ENCODE measurements at regions not wholly inside any gene's neighbourhood (a gene's known extent, or its start where the extent isn't known, plus 50 kb on each side); places are given as distances from the start of the nearest gene placed in this dataset.

GRCh38 chr12:125852679-125853078, 787.4 kb downstream of the AACS start:
- TF ChIP-seq CTCF (IDR thresholded peaks at IDR 0.05; ENCODE audit: poor library complexity, severe bottlenecking) (no peak), EZH2 (IDR thresholded peaks at IDR 0.05; ENCODE audit: borderline replicate concordance, insufficient read depth, low read length, poor library complexity, severe bottlenecking) (no peak), EP300 (conservative IDR thresholded peaks at IDR 0.05; ENCODE audit: poor library complexity, severe bottlenecking) (no peak), POLR2AphosphoS5 (IDR thresholded peaks at IDR 0.05) (no peak), RAD21 (conservative IDR thresholded peaks at IDR 0.05) (no peak), TAF1 (IDR thresholded peaks at IDR 0.05; ENCODE audit: low read depth) (no peak)
